Smooth muscle cell (in vitro differentiated cells): ENCODE measurements at regions not wholly inside any gene's neighbourhood (a gene's known extent, or its start where the extent isn't known, plus 50 kb on each side); places are given as distances from the start of the nearest gene placed in this dataset.

Source experiments
- DNase-seq: peaks from one replicate; lab custom pipeline; 2025; ENCODE audit not compliant: unreplicated experiment; lab: John Stamatoyannopoulos, UW
- H2AFZ ChIP-seq: fragments of 200-600 bp; sonication (generic); 2 replicates; pipeline ENCODE4 v1.6.0; 2016; ENCODE audit warnings: antibody characterized with exemption, low read depth, mild to moderate bottlenecking
- H3F3A ChIP-seq: fragments of 200-600 bp; sonication (generic); 2 replicates; pipeline ENCODE4 v1.6.0; 2017; ENCODE audit warnings: antibody characterized with exemption, low read depth
- H3K27ac ChIP-seq: fragments of 200-600 bp; sonication (generic); 2 replicates; pipeline ENCODE4 v1.5.1; 2016; ENCODE audit warnings: low read depth, mild to moderate bottlenecking
- H3K27me3 ChIP-seq: fragments of 200-600 bp; sonication (generic); 2 replicates; pipeline ENCODE4 v1.6.1; 2016; ENCODE audit warnings: low read depth, mild to moderate bottlenecking
- H3K36me3 ChIP-seq: fragments of 200-600 bp; sonication (generic); 2 replicates; pipeline ENCODE4 v1.5.1; 2016; ENCODE audit warnings: low read depth
- H3K4me1 ChIP-seq: fragments of 200-600 bp; sonication (generic); 2 replicates; pipeline ENCODE4 v1.5.1; 2016; ENCODE audit warnings: low read depth
- H3K4me2 ChIP-seq: fragments of 200-600 bp; sonication (generic); 2 replicates; pipeline ENCODE4 v1.6.0; 2016; ENCODE audit warnings: mild to moderate bottlenecking
- H3K4me3 ChIP-seq: fragments of 200-600 bp; sonication (generic); 2 replicates; pipeline ENCODE4 v1.5.1; 2016; ENCODE audit warnings: mild to moderate bottlenecking
- H3K79me2 ChIP-seq: fragments of 200-600 bp; sonication (generic); 2 replicates; pipeline ENCODE4 v1.6.0; 2016; ENCODE audit warnings: low read depth, mild to moderate bottlenecking
- H3K9ac ChIP-seq: fragments of 200-600 bp; sonication (generic); 2 replicates; pipeline ENCODE4 v1.6.0; 2016; ENCODE audit warnings: low read depth
- H3K9me3 ChIP-seq: fragments of 200-600 bp; sonication (generic); replicated peaks from 2 replicates; pipeline ENCODE4 v1.5.1; 2016; ENCODE audit warnings: low read depth
- H4K20me1 ChIP-seq: fragments of 200-600 bp; sonication (generic); 2 replicates; pipeline ENCODE4 v1.6.0; 2016; ENCODE audit warnings: low read depth
- WGBS: methylation state at CpG from one replicate; pipeline ENCODE4 v1.1.7; 2016; ENCODE audit warnings: low lambda C conversion rate; 5-methylcytosine and 5-hydroxymethylcytosine counted together
- TF ChIP-seq, protein P1 (sequence below): fragments of 200-600 bp; sonication (generic); IDR thresholded peaks from 2 replicates; pipeline ENCODE4 v1.5.1; 2017; ENCODE audit warnings: borderline replicate concordance, mild to moderate bottlenecking, antibody characterized with exemption; ENCODE audit not compliant: insufficient read depth, poor library complexity, severe bottlenecking

DNA sequence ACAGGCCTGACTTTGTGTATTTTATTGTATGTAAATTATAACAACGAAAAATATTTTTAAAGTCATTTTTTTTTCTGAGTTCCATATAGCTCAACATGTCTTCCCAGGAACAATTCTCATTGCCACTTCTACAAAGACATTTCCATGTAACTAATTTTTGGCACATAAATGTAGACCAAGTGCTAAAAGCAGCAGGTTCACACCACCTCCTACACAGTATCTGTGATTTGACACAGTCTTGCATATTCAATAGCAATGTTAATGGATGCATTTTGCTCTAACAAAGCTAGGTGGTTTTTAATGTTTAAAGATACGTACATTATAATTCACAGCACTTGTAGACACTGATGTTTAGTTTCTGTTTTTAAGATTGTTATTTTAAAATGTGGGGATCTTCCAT lies 346.5 kb downstream of the GPAM start:
- 93% methylated on average over 2 of the region's 2 CpGs for WGBS
- Histone ChIP-seq H3K79me2 (no peaks in the 10 kb centered on the region), H3K27me3 (no peaks in the 10 kb centered on the region), H3K9ac (no peak overlapping the region), H3K4me1 (no peaks in the 10 kb centered on the region), H2AFZ (no peak overlapping the region), H3K4me2 (no peak overlapping the region), H4K20me1 (no peaks in the 10 kb centered on the region), H3K9me3 (no peaks in the 10 kb centered on the region), H3K27ac (no peak overlapping the region), H3F3A (no peaks in the 10 kb centered on the region), H3K36me3 (no peaks in the 10 kb centered on the region), H3K4me3 (no peak overlapping the region)
- no peak for DNase-seq
- TF ChIP-seq, protein P1, sequence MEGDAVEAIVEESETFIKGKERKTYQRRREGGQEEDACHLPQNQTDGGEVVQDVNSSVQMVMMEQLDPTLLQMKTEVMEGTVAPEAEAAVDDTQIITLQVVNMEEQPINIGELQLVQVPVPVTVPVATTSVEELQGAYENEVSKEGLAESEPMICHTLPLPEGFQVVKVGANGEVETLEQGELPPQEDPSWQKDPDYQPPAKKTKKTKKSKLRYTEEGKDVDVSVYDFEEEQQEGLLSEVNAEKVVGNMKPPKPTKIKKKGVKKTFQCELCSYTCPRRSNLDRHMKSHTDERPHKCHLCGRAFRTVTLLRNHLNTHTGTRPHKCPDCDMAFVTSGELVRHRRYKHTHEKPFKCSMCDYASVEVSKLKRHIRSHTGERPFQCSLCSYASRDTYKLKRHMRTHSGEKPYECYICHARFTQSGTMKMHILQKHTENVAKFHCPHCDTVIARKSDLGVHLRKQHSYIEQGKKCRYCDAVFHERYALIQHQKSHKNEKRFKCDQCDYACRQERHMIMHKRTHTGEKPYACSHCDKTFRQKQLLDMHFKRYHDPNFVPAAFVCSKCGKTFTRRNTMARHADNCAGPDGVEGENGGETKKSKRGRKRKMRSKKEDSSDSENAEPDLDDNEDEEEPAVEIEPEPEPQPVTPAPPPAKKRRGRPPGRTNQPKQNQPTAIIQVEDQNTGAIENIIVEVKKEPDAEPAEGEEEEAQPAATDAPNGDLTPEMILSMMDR, result no peak

DNA sequence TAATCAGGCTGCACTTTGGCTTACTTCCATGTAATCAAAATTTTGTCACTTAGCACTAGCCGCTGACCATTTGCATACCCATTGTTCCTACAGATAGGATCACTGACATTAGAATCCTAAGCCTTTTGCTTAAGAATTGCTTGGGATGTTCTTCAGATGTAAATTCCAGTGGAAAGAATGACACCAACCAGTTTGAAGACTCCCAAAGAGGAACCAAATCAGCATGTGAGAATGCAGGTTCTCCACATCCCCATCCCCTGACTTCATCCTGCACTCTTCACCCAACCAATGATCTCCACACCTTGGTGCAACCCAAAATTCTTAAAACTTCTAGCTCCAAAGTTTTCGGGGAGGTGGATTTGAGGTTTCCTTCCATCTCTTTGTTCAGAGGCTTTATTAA lies 345.6 kb downstream of the GPAM start:
- Histone ChIP-seq H3K36me3 (no peaks in the 10 kb centered on the region), H2AFZ (no peak overlapping the region), H3K9ac (no peak overlapping the region), H4K20me1 (no peaks in the 10 kb centered on the region), H3K4me3 (no peak overlapping the region), H3K79me2 (no peaks in the 10 kb centered on the region), H3K4me1 (no peaks in the 10 kb centered on the region), H3K4me2 (no peak overlapping the region), H3F3A (no peaks in the 10 kb centered on the region), H3K27me3 (no peaks in the 10 kb centered on the region), H3K27ac (no peak overlapping the region), H3K9me3 (no peaks in the 10 kb centered on the region)
- 68% methylated on average over 2 of the region's 2 CpGs for WGBS
- DNase-seq, result no peak
- TF ChIP-seq, protein P1, result no peak

DNA sequence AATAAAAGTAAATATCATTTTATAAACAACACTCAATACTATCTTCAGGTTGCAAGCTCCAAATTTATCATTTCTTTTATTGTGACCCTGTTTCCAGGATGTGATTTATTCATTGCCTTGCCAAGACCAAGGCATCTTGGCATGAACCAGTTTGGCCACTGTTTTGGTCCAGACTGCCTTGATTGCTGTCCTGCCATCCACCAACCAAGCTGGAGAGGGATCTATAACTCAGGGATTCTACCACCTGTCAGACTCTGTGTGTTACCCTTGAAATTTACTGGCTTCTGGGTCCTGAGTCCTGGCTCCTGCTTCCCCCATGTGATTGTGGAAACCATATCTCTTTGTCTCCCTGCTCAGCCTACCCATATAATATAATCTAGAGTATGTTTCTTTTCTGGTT lies 343.0 kb downstream of the GPAM start:
- Histone ChIP-seq H3K79me2 (no peaks in the 10 kb centered on the region), H3K27me3 (no peaks in the 10 kb centered on the region), H3K9me3 (no peaks in the 10 kb centered on the region), H3K4me2 (no peak overlapping the region), H2AFZ (no peak overlapping the region), H3K4me3 (no peak overlapping the region), H3K36me3 (no peaks in the 10 kb centered on the region), H3K27ac (no peak overlapping the region), H3K9ac (no peak overlapping the region), H4K20me1 (no peaks in the 10 kb centered on the region), H3F3A (no peaks in the 10 kb centered on the region), H3K4me1 (no peaks in the 10 kb centered on the region)
- DNase-seq, result no peak
- TF ChIP-seq, protein P1, result no peak

DNA sequence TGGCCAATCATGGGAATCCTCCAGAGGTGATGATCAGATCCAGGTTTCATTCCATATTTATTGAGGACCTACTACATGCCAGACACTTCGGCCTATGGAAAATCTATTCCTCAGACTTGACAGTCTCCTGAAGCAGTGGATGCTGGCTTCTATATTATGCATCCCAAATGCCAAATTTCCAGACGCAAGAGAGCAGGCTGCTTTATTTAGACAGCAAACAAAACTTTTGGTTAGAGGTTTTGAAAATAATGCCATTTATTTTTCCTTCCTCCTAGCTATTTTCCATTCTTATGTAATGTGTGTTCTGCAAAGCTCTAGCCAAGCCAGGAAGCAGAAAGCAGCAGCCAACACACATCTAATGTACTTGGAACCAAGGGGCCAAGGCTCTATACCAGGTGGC lies 330.8 kb downstream of the GPAM start:
- Histone ChIP-seq H3K79me2 (no peaks in the 10 kb centered on the region), H3K27ac (no peak overlapping the region), H2AFZ (no peak overlapping the region), H3K27me3 (no peaks in the 10 kb centered on the region), H3K4me3 (no peak overlapping the region), H3K9me3 (no peaks in the 10 kb centered on the region), H4K20me1 (no peaks in the 10 kb centered on the region), H3K4me1 (no peaks in the 10 kb centered on the region), H3K4me2 (no peak overlapping the region), H3K36me3 (no peaks in the 10 kb centered on the region), H3K9ac (no peak overlapping the region), H3F3A (no peaks in the 10 kb centered on the region)
- WGBS, result 97% methylated on average over 2 of the region's 2 CpGs
- TF ChIP-seq, protein P1, result no peak
- no peak for DNase-seq
